ENCODE measurements at regions not wholly inside any gene's neighbourhood (a gene's known extent, or its start where the extent isn't known, plus 50 kb on each side); places are given as distances from the start of the nearest gene placed in this dataset.

DNA sequence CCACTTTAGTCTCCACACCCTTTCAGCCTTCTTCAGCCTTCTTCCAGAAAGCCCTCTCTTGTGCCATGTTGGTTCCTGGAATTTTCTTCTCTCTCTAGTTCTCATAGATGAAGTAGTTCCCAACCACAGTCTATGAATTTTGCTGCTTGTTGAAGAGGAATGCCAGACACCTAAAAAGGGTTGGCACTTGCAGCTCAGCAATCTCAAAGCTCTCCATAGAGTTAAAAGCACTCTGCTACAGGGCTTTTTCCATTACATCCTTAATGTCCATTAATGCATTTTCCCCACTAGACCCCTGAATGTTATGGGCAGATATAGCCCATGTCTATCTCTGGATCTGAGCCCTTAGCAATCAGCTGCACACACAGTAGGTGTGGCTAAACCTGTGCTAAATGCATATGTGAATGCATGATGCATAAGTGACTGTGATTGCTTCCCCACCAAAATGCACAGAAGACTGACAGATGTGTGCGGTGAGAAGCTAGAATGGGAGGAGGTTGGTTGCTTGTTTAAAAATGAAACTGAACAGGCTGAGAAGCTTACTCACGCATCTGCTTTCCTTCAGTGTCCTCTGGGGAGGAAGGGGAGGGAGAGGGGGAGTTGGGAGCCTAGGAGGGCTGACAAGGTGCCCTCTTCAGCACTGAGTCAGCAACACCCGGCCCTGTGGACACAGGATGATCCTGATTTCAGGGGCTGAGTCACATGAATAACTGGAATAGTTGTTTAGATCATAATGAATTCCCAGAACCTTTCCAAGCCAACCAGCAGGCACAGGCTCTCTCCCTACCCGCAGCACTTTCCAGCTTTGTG, 146.1 kb upstream of the FGGY start:
- TF ChIP-seq CTCF (IDR thresholded peaks at IDR 0.05) (no peak), POLR2AphosphoS5 (IDR thresholded peaks at IDR 0.05) (peak; percentile 98)
